Occipital lobe (tissue), 1 donor: ENCODE measurements at regions not wholly inside any gene's neighbourhood (a gene's known extent, or its start where the extent isn't known, plus 50 kb on each side); places are given as distances from the start of the nearest gene placed in this dataset.

Experiments
- DNase-seq: peaks from one replicate; lab custom pipeline; 2025; lab: John Stamatoyannopoulos, UW

GRCh38 chr13:90427322-90428272 is 919.9 kb upstream of the MIR17HG start:
- no peak for DNase-seq

DNA sequence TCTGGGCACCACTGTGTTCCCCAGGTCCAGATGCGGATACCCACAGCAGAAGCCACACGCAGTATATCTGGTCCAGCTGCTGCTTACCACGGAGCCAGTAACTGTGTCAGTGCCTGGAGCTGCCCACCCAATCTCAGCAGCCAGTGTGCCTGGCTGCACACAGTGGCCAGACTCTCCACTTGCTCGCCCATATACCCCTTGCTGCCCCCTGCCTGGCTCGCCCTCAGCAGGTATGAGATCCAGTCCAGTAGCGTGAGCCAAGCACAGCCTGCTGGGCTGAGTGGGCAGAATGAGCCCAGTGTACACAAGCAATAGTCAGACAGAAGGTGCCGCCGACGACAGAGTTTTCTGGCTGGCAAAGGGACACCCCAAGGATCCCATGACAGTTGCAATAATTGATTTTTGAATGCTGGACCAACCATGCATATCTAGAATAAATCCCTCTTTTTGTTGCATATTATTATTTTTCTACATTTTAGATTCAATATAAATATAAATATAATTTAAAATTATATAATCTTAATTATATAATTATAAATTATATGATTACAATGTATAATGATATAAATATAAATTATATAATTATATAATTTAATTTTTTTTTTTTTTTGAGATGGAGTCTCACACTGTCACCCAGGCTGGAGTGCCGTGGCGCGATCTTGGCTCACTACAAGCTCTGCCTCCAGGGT is 918.8 kb upstream of the MIR17HG start:
- no peak for DNase-seq

GRCh38 chr13:90430127-90430526 is 917.4 kb upstream of the MIR17HG start:
- DNase-seq, result no peak

GRCh38 chr13:90436697-90437096 is 910.8 kb upstream of the MIR17HG start:
- DNase-seq, result no peak

- no peak for DNase-seq
Measured at GRCh38 chr13:90438576-90438975, 908.9 kb upstream of the MIR17HG start.

DNA sequence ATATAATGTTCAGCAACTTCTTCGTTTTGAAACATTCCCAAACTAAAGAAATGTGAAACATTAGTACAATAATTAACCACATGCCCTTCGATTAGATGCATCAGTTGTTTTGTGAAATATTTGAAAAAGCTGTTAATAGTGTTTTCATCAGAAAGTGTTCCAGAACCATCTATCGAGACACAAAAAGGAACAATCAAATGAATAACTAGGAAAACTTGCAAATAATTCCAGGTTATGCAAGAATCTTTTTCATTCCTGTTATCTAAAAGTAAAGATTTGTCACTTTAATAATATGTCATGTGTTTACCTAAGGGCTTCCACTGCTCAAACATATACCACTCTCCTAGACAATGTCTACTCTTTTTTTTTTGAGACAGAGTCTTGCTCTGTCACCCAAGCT is 904.2 kb upstream of the MIR17HG start:
- no peak for DNase-seq

DNA sequence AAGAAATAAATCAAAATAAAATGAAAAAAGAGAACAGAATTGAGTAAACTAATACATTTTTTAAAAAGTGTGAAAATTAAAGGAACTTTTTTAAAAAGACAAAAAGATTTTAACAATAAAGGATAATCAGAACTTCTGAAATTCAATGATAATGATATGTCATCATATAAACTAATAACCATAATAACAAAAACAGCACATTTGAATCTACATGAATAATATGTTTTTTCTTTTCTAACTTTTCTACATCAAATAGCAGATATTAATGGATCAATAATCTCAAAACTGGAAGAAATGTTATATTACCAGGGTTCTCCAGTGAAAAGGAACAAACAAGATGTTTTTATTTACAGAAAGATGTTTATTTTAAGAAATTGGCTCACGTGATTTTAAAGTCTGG is 903.3 kb upstream of the MIR17HG start:
- DNase-seq, result no peak

DNA sequence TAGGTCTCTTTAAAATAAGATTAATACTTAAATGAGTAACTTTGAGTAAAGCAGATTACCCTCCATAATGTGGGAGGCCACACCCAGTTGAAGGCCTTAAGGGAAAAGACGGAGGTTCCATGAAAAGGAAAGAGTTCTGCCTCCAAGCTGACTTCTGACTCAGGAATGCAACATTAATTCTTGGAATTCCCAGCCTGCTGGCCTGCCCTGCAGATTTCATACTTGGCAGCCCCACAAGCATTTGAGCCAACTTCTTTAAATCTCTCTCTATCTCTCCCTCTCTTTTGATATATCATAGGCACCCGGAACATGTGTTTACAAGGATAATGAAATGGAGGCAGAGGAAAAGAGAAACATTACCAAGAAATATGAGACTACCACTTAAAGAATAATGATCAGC is 902.3 kb upstream of the MIR17HG start:
- no peak for DNase-seq

GRCh38 chr13:90447034-90447733 is 900.3 kb upstream of the MIR17HG start:
- DNase-seq, result no peak

DNA sequence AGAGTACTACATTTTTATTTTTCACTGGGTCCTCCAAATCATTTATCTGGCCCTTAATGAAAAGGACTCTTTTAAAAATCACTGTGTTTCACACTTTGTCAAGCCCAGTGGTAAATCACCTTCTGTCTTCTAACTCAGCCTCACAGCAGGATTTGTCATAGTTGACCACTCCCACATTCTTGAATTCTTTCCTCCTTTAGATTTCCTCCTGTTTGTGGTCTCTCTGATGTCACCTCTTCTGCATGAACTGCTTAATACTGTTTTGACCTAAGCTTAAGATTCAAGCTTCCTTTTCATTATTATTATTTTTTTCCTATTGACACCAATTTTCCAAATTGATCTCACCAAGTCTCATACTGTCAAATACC is 899.8 kb upstream of the MIR17HG start:
- no peak for DNase-seq

DNA sequence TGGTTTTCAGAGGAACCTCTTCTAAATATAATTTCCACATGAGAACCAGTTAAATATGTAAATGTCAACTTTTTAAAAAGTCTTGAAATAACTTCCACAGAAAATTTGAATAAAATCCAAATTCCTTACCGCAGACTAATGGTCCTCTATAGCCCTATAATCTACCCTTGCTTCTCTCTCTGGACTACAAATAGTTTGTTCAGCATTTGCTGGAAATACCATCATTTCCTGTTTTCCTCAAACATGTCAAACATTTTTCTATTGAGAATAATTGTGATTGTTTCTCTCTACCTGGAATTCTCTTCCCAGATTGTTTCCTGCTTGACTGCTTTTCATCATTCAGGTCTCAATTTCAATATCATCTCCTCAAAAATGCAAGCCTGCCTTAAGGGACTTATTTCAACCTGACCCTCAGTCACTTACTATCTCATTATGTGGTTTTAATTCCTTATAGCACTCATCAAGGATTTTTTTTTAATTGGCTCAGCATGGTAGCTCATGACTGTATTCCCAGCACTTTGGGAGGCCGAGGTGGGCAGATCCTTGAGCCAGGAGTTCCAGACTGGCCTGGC is 898.9 kb upstream of the MIR17HG start:
- DNase-seq, result no peak

DNA sequence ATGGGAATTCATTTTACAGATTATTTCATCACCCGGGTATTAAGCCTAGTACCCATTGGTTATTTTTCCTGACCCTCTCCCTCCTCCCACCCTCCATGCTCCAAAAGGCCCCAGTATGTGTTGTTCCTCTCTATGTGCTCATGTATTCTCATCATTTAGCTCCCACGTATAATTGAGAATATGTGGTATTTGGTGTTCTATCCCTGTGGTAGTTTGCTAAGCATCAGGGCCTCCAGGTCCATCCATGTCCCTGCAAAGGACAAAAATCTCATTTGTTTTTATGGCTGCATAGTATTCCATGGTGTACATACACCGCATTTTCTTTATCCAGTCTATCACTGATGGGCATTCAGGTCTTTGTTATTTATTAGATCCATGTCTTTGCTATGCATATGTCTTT is 894.1 kb upstream of the MIR17HG start:
- DNase-seq, result no peak

DNA sequence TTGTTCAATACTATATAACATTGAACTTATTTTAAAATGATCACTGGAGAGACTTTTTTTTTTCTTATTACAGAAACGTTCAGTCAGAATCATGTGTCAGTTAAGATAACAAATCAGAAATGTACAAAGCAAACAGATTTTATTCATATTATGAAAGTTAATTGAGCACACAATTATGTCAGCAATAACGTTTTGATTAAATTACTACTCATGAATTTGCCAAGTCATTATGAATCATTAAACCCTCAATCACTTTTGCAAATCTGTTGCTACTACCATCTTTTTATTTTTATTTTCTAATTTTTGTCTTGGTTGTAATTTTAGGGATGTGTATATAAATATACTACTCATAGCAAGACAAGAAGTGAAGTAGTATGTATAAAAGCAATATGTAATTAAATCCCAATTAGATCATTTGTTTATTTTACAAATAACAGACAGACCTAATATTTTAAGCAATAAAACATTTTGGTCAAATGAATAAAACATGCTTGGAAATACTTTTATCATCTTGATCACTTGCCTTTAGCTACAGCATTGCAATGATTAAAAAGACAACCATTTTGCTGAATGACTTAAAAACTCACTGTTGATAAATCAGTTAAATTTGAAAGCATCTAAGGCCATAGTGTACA is 893.4 kb upstream of the MIR17HG start:
- no peak for DNase-seq

GRCh38 chr13:90455067-90455466 is 892.4 kb upstream of the MIR17HG start:
- DNase-seq, result no peak

GRCh38 chr13:90455823-90456222 is 891.7 kb upstream of the MIR17HG start:
- no peak for DNase-seq

GRCh38 chr13:90461398-90461797 is 886.1 kb upstream of the MIR17HG start:
- DNase-seq, result no peak

- no peak for DNase-seq
Measured at GRCh38 chr13:90477216-90477615, 870.3 kb upstream of the MIR17HG start.

- no peak for DNase-seq
Measured at GRCh38 chr13:90483906-90484305, 863.6 kb upstream of the MIR17HG start.

GRCh38 chr13:90485436-90485835 is 862.1 kb upstream of the MIR17HG start:
- no peak for DNase-seq

DNA sequence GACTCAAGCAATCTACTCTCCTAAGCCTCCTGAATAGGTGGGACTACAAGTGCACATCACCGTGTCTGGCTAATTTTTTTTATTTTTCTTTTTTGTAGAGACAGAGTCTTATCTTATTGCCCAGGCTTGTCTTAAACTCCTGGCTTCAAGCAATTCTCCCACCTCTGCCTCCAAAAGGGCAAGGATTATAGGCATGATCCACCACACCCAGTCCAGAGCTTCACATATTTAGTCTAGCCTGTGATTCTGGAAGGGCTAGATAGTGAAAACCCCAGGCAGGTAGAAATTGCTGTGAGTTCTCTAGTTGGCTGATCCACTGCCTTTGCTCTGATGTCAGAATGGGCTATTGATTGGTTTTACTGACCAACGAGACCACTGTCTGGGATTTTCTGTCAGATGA is 854.6 kb upstream of the MIR17HG start:
- DNase-seq, result no peak

DNA sequence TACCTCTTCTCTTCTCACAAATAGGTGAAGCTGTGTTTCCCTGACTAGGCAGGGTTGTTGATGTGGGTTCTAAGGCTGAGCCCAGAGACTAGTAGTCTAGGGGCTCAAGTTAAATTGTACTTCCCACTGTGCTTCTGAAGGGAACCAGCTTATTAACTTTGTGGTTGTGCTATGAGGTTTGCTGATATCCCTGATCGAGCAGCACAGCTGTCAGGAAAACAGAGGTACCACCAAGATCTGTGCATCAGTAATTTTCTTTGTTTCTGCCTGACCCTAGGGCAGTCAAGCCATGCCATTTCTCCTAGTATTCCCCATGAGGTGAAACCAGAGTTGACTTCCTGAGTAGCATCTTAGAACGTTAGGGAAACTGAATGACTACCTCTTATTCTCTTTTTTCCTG is 853.8 kb upstream of the MIR17HG start:
- no peak for DNase-seq
